T-helper 17 cell (primary cell): ENCODE measurements at regions not wholly inside any gene's neighbourhood (a gene's known extent, or its start where the extent isn't known, plus 50 kb on each side); places are given as distances from the start of the nearest gene placed in this dataset.

ENCODE experiments used
- ATAC-seq: fragments of 150-1000 bp; cut with Tn5 transposase; 2 replicates; pipeline ENCODE4 v1.10.0; 2021; ENCODE audit warnings: mild to moderate bottlenecking, moderate library complexity
- DNase-seq, 3 donors: peaks; one replicate each; pipeline versions ENCODE4 v3.0.0 to v3.0.0-alpha.2; 2020 to 2021
- H3K9me3 ChIP-seq: one replicate; pipeline ENCODE4 v1.7.0; 2013; ENCODE audit warnings: low read length, mild to moderate bottlenecking; ENCODE audit not compliant: control insufficient read depth, poor library complexity, severe bottlenecking
- H3K27ac Mint-ChIP-seq: one replicate; pipeline ENCODE4 v1.8.0; 2022; ENCODE audit warnings: mild to moderate bottlenecking, moderate library complexity, mixed read lengths
- H3K27me3 Mint-ChIP-seq: one replicate; pipeline ENCODE4 v1.8.0; 2022; ENCODE audit warnings: mixed read lengths
- H3K36me3 Mint-ChIP-seq: one replicate; pipeline ENCODE4 v1.8.0; 2022; ENCODE audit warnings: low read depth, mixed read lengths
- H3K4me1 Mint-ChIP-seq: one replicate; pipeline ENCODE4 v1.8.0; 2022; ENCODE audit warnings: mild to moderate bottlenecking, mixed read lengths
- H3K4me3 Mint-ChIP-seq: one replicate; pipeline ENCODE4 v1.8.0; 2022; ENCODE audit warnings: mild to moderate bottlenecking, moderate library complexity, mixed read lengths

DNA sequence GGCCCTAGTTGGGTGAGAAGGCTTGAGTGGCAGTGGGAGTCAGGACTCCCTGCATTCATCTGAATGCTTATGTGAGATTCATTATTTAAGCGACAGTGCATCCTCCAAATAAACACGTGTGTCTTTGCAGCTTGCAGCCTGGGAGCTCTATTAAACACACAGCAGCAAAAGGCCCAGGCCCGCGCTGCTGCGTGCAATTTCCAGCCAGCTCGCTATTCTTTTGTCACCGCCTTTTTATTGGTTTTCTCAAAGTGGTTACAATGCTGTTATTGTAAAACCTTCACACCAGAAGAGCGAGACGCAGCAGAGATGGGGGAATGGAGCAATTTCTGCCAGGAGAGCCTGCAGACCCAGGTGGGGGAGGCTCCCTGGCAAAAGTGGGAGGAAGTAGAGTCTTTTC, 252.5 kb downstream of the BCOR start:
- Mint-ChIP-seq H3K27ac (no peak overlapping the region), H3K4me1 (peaks cover 2% of the 10 kb centered on the region), H3K36me3 (no peaks in the 10 kb centered on the region), H3K4me3 (no peak overlapping the region), H3K27me3 (no peaks in the 10 kb centered on the region)
- DNase-seq (no peak), ATAC-seq (no peak)
- no peaks in the 10 kb centered on the region for H3K9me3 ChIP-seq

DNA sequence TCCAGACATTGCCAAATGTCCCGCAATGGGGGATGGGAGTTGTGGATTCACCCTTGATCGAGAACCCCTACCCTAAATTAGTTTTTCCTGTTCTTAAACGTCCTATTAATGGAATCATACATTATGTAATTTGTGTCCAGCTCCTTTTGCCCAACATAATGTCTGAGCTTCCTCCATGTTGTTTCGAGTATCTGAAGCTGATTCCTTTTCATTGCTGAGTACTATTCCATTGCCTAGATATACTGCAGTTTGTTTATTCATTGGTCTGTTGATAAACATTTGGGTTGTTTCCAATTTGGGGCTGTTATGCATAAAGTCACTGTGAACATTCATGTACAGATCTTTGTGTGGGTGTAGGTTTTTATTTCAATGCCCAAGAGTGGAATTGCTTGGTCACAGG, 251.3 kb downstream of the BCOR start:
- no peak for DNase-seq
- no peaks in the 10 kb centered on the region for H3K36me3 Mint-ChIP-seq
- H3K4me1 Mint-ChIP-seq, result peaks cover 2% of the 10 kb centered on the region
- ATAC-seq, result no peak
- no peak overlapping the region for H3K4me3 Mint-ChIP-seq
- H3K9me3 ChIP-seq, result no peaks in the 10 kb centered on the region
- H3K27ac Mint-ChIP-seq, result no peak overlapping the region
- H3K27me3 Mint-ChIP-seq, result no peaks in the 10 kb centered on the region

GRCh38 chrX:39848243-39848642, 249.5 kb downstream of the BCOR start:
- no peaks in the 10 kb centered on the region for H3K27me3 Mint-ChIP-seq
- H3K27ac Mint-ChIP-seq, result no peak overlapping the region
- H3K4me1 Mint-ChIP-seq, result peaks cover 6% of the 10 kb centered on the region
- H3K4me3 Mint-ChIP-seq, result no peak overlapping the region
- H3K9me3 ChIP-seq, result no peaks in the 10 kb centered on the region
- no peaks in the 10 kb centered on the region for H3K36me3 Mint-ChIP-seq
- DNase-seq, result no peak
- ATAC-seq, result no peak

GRCh38 chrX:39848900-39849299, 248.9 kb downstream of the BCOR start:
- no peak overlapping the region for H3K4me3 Mint-ChIP-seq
- H3K36me3 Mint-ChIP-seq, result no peaks in the 10 kb centered on the region
- H3K27ac Mint-ChIP-seq, result no peak overlapping the region
- peaks cover 11% of the 10 kb centered on the region for H3K4me1 Mint-ChIP-seq
- no peak for ATAC-seq
- H3K9me3 ChIP-seq, result no peaks in the 10 kb centered on the region
- no peak for DNase-seq
- no peaks in the 10 kb centered on the region for H3K27me3 Mint-ChIP-seq

DNA sequence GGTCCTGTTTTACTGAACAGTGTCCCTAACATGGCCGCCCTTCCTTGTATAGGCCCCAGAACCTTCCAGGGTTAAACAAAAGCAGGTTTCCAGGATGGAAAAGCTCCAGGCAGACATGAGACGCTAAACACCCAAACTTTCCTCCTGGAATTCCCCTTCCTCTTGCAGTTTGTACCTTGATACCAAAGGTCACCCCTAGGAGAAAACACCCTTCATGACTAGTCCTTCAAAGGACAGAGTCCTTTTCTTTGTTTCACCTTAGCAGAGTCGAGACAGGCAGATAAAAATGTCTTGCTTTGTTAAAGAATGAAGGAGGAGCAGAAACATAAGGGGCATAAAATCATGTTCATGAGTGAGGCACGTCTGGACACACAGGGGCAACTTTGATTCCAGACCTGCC, 247.5 kb downstream of the BCOR start:
- peaks cover 13% of the 10 kb centered on the region for H3K4me1 Mint-ChIP-seq
- no peak for ATAC-seq
- no peaks in the 10 kb centered on the region for H3K9me3 ChIP-seq
- no peak for DNase-seq
- peak overlapping the region; percentile 41 for H3K27ac Mint-ChIP-seq
- no peaks in the 10 kb centered on the region for H3K27me3 Mint-ChIP-seq
- no peaks in the 10 kb centered on the region for H3K36me3 Mint-ChIP-seq
- H3K4me3 Mint-ChIP-seq, result no peak overlapping the region

DNA sequence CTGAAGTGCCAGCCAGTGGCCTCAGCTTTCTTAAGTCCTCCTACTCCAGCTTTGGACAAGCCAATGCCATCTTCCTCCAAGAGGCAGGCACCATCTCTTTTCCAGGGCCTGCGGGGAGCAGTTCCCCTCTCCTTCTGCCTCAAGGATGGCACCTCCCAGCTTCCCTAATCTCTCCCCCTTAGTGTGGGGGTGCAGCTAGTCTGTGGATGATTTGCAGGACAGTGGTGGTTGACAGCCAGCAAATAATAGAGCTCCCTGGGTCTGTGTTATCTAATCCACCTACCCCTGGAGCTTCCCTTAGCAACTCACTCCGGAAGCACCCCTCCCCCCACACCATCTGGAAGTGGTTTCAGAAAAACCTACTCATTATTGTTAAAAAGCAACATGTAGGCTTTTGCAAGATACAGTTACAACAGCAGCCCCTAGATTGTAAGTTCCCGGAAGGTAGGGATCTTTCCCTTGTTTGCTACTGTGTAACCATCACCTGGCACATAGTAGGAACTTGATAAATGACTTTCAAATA, 247.1 kb downstream of the BCOR start:
- Mint-ChIP-seq H3K4me3 (no peak overlapping the region), H3K27me3 (no peaks in the 10 kb centered on the region), H3K36me3 (no peaks in the 10 kb centered on the region), H3K4me1 (peaks cover 16% of the 10 kb centered on the region), H3K27ac (peak overlapping the region; percentile 41)
- H3K9me3 ChIP-seq, result no peaks in the 10 kb centered on the region
- ATAC-seq (no peak), DNase-seq (no peak)

DNA sequence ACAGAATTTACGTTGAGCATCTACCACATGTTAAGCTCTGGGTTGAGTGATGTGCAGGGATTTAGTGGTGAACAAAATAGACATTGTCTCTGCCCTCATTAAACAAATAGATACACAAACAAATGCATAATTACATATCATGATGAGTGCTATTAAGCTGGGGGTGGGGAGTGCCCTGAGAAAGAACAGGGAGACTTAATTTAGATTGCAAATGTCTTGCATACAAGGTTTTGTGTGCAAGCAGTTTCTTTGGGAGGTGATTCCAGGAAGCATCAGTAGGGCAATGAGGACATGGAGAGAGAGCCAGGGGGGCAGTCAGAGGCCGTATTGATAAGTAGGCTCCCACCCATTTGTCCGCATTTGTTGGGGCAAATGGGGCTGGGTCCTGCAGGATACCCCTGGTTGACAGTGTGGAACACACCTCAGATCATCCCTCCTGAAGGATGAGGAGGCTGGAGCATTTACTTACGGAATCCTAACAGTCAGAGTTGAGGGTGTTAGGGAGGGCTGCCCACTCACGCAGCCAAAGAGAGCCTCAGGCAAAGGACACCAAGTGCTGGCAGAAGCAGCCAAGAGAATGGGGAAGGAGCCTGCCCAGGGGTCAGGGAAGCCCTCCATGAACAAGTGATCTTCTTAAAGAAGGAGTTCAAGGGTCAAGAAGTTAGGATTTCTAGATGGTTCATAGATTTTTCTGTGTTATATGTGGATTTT, 245.9 kb downstream of the BCOR start:
- Mint-ChIP-seq H3K36me3 (no peaks in the 10 kb centered on the region), H3K27me3 (no peaks in the 10 kb centered on the region), H3K27ac (peak overlapping the region; percentile 54), H3K4me3 (no peak overlapping the region), H3K4me1 (peaks cover 19% of the 10 kb centered on the region)
- no peaks in the 10 kb centered on the region for H3K9me3 ChIP-seq
- DNase-seq (no peak), ATAC-seq (no peak)

DNA sequence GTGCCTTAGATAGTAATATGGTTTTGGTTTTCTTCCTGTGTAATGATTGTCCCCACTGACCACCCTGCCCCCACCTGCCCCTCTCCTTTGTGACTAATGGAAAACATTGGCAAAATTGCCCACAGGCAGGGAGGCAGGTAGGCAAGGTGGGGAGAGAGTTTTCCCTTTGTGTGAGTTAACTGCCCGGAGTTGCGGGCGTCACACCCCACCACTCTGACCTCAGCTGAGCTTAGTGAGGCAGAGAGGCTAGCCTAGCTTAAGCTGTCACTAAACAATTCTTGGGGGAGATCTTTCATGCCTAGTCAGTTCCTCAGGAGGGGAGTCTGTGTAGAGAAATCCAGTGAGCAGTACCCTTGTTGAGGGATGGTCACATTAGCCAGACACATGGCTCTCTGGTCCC, 245.3 kb downstream of the BCOR start:
- H3K9me3 ChIP-seq, result no peaks in the 10 kb centered on the region
- Mint-ChIP-seq H3K4me1 (peaks cover 19% of the 10 kb centered on the region), H3K27me3 (no peaks in the 10 kb centered on the region), H3K4me3 (no peak overlapping the region), H3K36me3 (no peaks in the 10 kb centered on the region), H3K27ac (no peak overlapping the region)
- DNase-seq (no peak), ATAC-seq (no peak)

DNA sequence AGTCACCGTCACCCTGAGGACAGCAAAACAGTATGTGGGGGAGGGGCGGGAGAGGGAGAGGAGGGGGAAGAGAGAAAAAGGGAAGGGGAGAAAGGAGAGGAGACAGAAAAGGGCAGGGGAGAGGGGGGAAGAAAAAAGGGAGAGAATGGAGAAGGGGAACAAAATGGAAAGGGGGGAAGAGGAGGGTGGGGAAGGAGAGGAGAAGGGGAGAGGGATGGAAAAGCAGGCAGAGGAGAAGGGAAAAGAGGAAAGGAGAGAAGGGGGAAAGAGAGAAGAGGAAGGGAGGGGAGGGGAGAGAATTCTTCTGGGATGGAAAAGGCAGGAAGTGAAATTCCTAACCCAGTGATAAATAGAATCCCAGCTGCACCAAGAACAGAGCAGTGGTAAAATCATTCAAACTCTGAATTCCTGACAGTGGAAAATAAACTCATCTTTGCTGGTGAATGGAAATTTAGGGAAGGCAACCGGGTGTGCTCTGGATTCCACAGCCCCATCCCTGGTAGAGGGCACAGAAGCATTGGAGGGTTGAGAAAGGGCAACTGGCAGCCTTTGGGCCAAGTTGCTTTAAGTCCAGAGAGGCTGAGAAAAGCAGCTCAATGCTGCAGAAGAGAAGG, 244.2 kb downstream of the BCOR start:
- H3K4me1 Mint-ChIP-seq, result peaks cover 21% of the 10 kb centered on the region

DNA sequence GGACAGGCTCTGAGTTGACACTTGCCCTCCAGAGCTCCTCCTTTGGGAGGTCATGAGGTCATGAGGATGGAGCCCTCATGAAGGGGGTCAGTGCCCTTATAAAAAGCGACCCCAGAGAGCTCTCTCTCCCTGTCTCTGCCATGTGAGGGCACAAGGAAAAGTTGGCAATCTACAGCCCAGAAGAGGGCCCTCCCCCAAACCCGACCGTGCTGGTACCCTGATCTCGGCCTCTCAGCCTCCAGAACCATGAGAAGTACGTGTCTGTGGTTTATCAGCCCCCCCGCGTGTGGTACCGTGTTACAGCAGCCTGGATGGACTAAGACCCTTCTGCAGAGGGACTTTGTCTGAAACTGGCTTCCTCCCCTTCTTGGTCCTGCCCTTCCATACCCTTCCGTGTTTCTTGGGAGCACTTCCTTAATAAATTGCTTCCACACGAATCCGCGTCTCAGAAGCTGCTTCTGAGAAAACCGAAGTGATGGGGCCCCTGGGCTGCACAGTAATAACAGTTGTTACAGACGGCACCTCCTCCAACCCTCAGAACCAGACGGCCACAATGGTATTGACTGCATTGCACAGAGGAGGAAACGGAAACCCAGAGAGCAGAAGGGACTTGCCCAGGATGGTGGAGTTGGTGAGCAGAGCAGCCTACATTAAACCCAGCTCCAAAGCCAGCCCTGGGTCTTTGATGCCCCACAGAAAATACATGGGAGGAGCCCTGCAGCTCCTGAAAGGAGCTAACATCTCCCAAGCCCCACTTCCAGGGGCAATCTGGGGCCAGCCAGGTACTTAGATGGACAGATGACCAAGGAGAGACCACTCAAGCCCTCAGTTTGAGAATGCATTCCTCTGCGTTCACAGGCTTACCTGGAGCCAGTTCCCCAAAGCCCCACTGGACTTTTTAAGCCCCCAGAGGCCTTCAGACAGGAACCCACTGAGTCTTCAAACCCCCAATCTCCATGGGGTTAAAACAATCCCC, 242.7 kb downstream of the BCOR start:
- Mint-ChIP-seq H3K27me3 (no peaks in the 10 kb centered on the region), H3K4me3 (peak overlapping the region; percentile 85), H3K4me1 (peaks cover 24% of the 10 kb centered on the region), H3K27ac (peak overlapping the region; percentile 95), H3K36me3 (no peaks in the 10 kb centered on the region)
- ATAC-seq, result peak; percentile 91
- peak; percentile 40 to 72 (median 60) for DNase-seq
- no peaks in the 10 kb centered on the region for H3K9me3 ChIP-seq

More for the DNA sequence above, 244.2 kb downstream of the BCOR start:
- Mint-ChIP-seq H3K4me3 (peak overlapping the region; percentile 85), H3K27me3 (no peaks in the 10 kb centered on the region), H3K36me3 (no peaks in the 10 kb centered on the region), H3K27ac (peak overlapping the region; percentile 95)
- H3K9me3 ChIP-seq, result no peaks in the 10 kb centered on the region
- no peak for DNase-seq
- ATAC-seq, result no peak

- no peaks in the 10 kb centered on the region for H3K9me3 ChIP-seq
- H3K36me3 Mint-ChIP-seq, result no peaks in the 10 kb centered on the region
- H3K27me3 Mint-ChIP-seq, result no peaks in the 10 kb centered on the region
- peak overlapping the region; percentile 85 for H3K4me3 Mint-ChIP-seq
- H3K4me1 Mint-ChIP-seq, result peaks cover 26% of the 10 kb centered on the region
- peak overlapping the region; percentile 95 for H3K27ac Mint-ChIP-seq
- ATAC-seq (peak; percentile 74), DNase-seq (peak; percentile 49 to 73 (median 54))
These were observed 242.0 kb downstream of the BCOR start for GRCh38 chrX:39855748-39856129.

DNA sequence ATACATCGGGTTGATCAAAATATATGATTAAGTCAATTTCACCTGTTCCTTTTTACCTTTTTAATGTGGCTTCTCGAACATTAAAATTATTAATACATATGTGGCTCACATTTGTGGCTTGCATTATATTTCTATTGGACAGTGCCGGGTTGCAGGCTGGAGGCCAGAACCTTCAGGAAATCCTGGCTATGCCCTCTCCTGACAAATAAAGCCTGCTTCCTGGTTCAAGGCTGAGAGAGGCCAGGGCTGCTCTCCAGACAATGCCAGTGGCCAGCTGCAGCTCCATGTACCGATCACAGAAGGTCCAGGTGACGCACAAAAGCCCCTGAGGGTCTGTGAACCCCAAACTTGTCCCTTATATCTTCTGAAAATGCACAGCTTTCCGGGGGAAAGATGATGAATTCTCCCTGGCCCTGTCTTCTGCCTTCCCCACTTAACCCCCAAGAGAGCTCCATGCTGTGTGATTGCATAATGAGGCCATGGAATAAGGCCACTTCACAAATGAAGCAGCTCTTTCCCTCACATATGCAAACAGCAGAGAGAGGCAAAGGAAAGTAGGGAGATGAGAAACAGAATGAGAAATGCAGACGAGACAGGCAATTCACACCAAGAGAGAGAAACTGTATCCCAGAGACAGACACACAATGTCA, 241.2 kb downstream of the BCOR start:
- no peak for ATAC-seq
- H3K4me3 Mint-ChIP-seq, result no peak overlapping the region
- no peak for DNase-seq
- no peaks in the 10 kb centered on the region for H3K27me3 Mint-ChIP-seq
- H3K4me1 Mint-ChIP-seq, result peaks cover 24% of the 10 kb centered on the region
- H3K9me3 ChIP-seq, result no peaks in the 10 kb centered on the region
- no peaks in the 10 kb centered on the region for H3K36me3 Mint-ChIP-seq
- H3K27ac Mint-ChIP-seq, result peak overlapping the region; percentile 95

GRCh38 chrX:39857780-39858179, 240.0 kb downstream of the BCOR start:
- H3K27ac Mint-ChIP-seq, result peak overlapping the region; percentile 56
- no peak for ATAC-seq
- no peaks in the 10 kb centered on the region for H3K36me3 Mint-ChIP-seq
- H3K4me3 Mint-ChIP-seq, result no peak overlapping the region
- no peak for DNase-seq
- no peaks in the 10 kb centered on the region for H3K27me3 Mint-ChIP-seq
- peaks cover 22% of the 10 kb centered on the region for H3K4me1 Mint-ChIP-seq
- no peaks in the 10 kb centered on the region for H3K9me3 ChIP-seq
